Fibroblast of lung (primary cell): ENCODE measurements at regions not wholly inside any gene's neighbourhood (a gene's known extent, or its start where the extent isn't known, plus 50 kb on each side); places are given as distances from the start of the nearest gene placed in this dataset.

ENCODE experiments used
- CTCF ChIP-seq, 2 donors: IDR thresholded peaks in 1 of 2; conservative IDR thresholded peaks in 1 of 2; 1 replicate in 1 of 2; 2 replicates in 1 of 2; pipeline ENCODE4 v1.5.1; 2011 to 2012; ENCODE audit warnings: low read length in 2 of 2, control low read depth in 1 of 2, inconsistent platforms in 1 of 2, low read depth in 1 of 2, mild to moderate bottlenecking in 1 of 2
- EZH2 ChIP-seq: IDR thresholded peaks from 2 replicates; pipeline ENCODE4 v1.5.1; 2012; ENCODE audit warnings: low read length, control low read depth, mild to moderate bottlenecking; ENCODE audit errors: missing control alignments

- TF ChIP-seq CTCF (conservative IDR thresholded peaks at IDR 0.05 in 1 of 2, IDR thresholded peaks at IDR 0.05 in 1 of 2; ENCODE audit: low read depth in 1 of 2, low read length in 2 of 2), result no peak
- TF ChIP-seq EZH2, result no peak
Observed at GRCh38 chr4:184313702-184314659, 96.3 kb upstream of the ENPP6 start.
